Heart left ventricle (tissue), 16 donors: ENCODE measurements at regions not wholly inside any gene's neighbourhood (a gene's known extent, or its start where the extent isn't known, plus 50 kb on each side); places are given as distances from the start of the nearest gene placed in this dataset.

Experiments used
- ATAC-seq, 4 donors: fragments of 200-7000 bp; cut with Tn5 transposase; one replicate each; pipeline ENCODE4 v1.9.1; 2020 to 2022; ENCODE audit warnings: moderate library complexity in 4 of 4, mild to moderate bottlenecking in 3 of 4, moderate number of reproducible peaks in 1 of 4
- DNase-seq, 5 donors: peaks; one replicate each; pipeline ENCODE4 v3.0.0-alpha.2; 2020
- H3K27ac ChIP-seq, 12 donors: fragments of 200-600 bp; sonication (generic) in 4 of 12; one replicate each; pipeline versions ENCODE4 v1.5.0 to v1.8.0; 2016 to 2022; ENCODE audit warnings: mild to moderate bottlenecking in 2 of 12
- H3K27me3 ChIP-seq, 9 donors: fragments of 200-600 bp; sonication (generic) in 2 of 9; one replicate each; pipeline versions ENCODE4 v1.5.1 to v1.8.0; 2016 to 2022; ENCODE audit warnings: mild to moderate bottlenecking in 3 of 9
- H3K36me3 ChIP-seq, 9 donors: fragments of 200-600 bp; sonication (generic) in 2 of 9; one replicate each; pipeline versions ENCODE4 v1.5.0 to v1.8.0; 2018 to 2022; ENCODE audit warnings: mild to moderate bottlenecking in 2 of 9
- H3K4me1 ChIP-seq, 12 donors: fragments of 200-600 bp; sonication (generic) in 4 of 12; one replicate each; pipeline versions ENCODE4 v1.5.0 to v1.8.0; 2016 to 2022; ENCODE audit warnings: mild to moderate bottlenecking in 3 of 12
- H3K4me3 ChIP-seq, 12 donors: fragments of 200-600 bp; sonication (generic) in 4 of 12; one replicate each; pipeline versions ENCODE4 v1.5.0 to v1.8.0; 2017 to 2022; ENCODE audit warnings: mild to moderate bottlenecking in 9 of 12, moderate library complexity in 4 of 12
- H3K9me3 ChIP-seq, 12 donors: fragments of 200-600 bp; sonication (generic) in 4 of 12; one replicate each; pipeline versions ENCODE4 v1.5.0 to v1.8.0; 2016 to 2022; ENCODE audit warnings: mild to moderate bottlenecking in 1 of 12
- CTCF ChIP-seq, 12 donors: fragments of 200-600 bp; sonication (generic) in 4 of 12; IDR thresholded peaks; one replicate each; pipeline versions ENCODE4 v1.5.0 to v1.8.0; 2018 to 2022; ENCODE audit warnings: antibody characterized with exemption in 12 of 12, mild to moderate bottlenecking in 5 of 12
- POLR2A ChIP-seq, 2 donors: fragments of 450-650 bp; IDR thresholded peaks; one replicate each; pipeline ENCODE4 v1.6.1; 2017; ENCODE audit warnings: antibody characterized with exemption in 2 of 2, mild to moderate bottlenecking in 2 of 2, moderate library complexity in 2 of 2
- WGBS, 4 donors: extraction: QIAGEN DNeasy Blood & Tissue Kit in 2 of 4; methylation state at CpG; one replicate each; pipeline versions ENCODE4 v1.1.5 to v1.1.7; 2013 to 2018; 5-methylcytosine and 5-hydroxymethylcytosine counted together
- intact Hi-C, 10 donors: fragments of 100-400 bp; cut with DNase I; formaldehyde crosslinking; loops; one replicate each; pipeline versions ENCODE4 v1.11.1 to v1.14.2; 2022
- donor health status: ischemic (EF 13 %, LVEDD 7.1; RV severe dilation, severe dysfunction).
- donor health status: healthy with polysubstance abuse.
- donor health status: DM: no; HTN: yes; CAD: no.
- donor health status: DM: no; HTN: no; CAD: no.
- donor health status: ischemic (EF 25% LVEDD 6.9; RV normal size, moderate dysfunction).
- donor health status: ischemic (EF 25% LVEDD 5.7; RV mildly dilated, moderate dysfunction).
- donor health status: healthy.
- donor health status: DM: yes; HTN: yes; CAD: no.
- donor health status: ischemic (EF 35%, LVEDD 5.7; RV mildly dilated, moderate dysfunction).
- donor health status: nonischemic (EF 11% LVEDD 7.7; RV severe dilation, severe dysfunction).
- donor health status: DM: yes; HTN: yes; CAD: no.
- donor health status: PGD.
- donor health status: ischemic (EF 29% LVEDD 5.4; RV normal size, mild dysfunction).
- donor health status: nonischemic (EF 23%, LVEDD 6.1; RV moderate dilation, normal function).

GRCh38 chrX:136931661-136932060 is 51.1 kb upstream of the RBMX start:
- Histone ChIP-seq H3K36me3 (no peaks in the 10 kb centered on the region), H3K4me1 (no peaks in the 10 kb centered on the region), H3K9me3 (peaks cover 0 to 5% (median 0%) of the 10 kb centered on the region in 12 donors), H3K27ac (no peak overlapping the region), H3K27me3 (no peaks in the 10 kb centered on the region), H3K4me3 (no peak overlapping the region)
- 81 to 95% (median 88%) methylated on average over 6 of the region's 6 CpGs for WGBS, 4 donors
- intact Hi-C loops, result no loop called here
- ATAC-seq, result no peak
- TF ChIP-seq POLR2A (IDR thresholded peaks at IDR 0.05), result no peak
- TF ChIP-seq CTCF (IDR thresholded peaks at IDR 0.05), result no peak
- no peak for DNase-seq
